Prostate gland (tissue), 2 donors: ENCODE measurements at regions not wholly inside any gene's neighbourhood (a gene's known extent, or its start where the extent isn't known, plus 50 kb on each side); places are given as distances from the start of the nearest gene placed in this dataset.

Experiments
- CTCF ChIP-seq, 4 experiments: fragments of 200-600 bp in 2 of 4; fragments of 450-650 bp in 2 of 4; sonication (generic) in 2 of 4; IDR thresholded peaks; 1 replicate in 3 of 4; 2 replicates in 1 of 4; pipeline ENCODE4 v1.5.1; 2016 to 2019; ENCODE audit warnings: antibody characterized with exemption in 4 of 4, mild to moderate bottlenecking in 2 of 4, moderate library complexity in 2 of 4
- POLR2A ChIP-seq: fragments of 450-650 bp; IDR thresholded peaks from one replicate; pipeline ENCODE4 v1.6.1; 2016; ENCODE audit warnings: antibody characterized with exemption, mild to moderate bottlenecking

DNA sequence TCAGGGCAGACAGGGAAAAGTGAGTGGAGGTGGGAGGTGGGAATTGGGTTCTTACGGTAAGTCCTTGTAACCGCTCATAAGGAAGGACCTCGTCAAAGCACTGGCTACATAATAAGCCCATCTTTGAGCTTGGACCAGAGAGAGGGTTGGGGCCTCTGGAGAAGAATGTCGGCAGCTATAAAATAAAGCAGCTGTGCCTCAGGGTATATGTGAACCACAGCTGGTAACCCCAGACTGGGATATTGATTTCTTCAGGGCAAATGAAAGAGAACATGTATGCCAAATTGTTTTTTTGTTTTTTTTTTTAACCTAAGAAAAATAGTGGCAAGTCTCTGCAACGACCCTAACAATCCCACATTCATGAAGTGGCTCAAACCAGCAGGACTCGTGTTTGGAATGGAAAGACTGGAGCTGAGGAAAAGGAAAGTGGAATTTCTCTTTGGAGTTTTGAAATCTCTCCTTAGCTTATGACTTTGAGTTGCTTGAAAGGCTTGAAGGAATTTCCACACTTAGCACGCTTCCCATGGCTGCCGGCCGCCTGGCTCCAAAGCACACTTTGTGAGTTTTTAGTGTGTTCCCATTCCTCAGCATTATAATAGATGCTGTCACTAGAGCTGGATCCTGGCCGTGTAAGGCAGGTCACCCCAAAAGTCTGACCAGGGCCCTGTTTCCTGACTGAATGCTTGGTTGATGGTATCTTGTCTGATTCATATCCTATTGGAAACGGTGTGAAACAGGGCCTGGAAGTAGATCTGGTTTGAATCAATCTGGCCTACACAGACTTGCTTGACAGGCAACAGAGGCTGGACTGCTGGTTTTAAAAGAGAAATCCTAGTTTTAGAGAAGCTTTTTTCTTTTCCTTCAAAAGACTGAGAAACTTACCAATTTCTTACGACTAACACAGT is 244.7 kb downstream of the MSRB3 start:
- TF ChIP-seq CTCF (IDR thresholded peaks at IDR 0.05) (no peak), POLR2A (no peak)
